D721Med (cell line): ENCODE measurements at regions not wholly inside any gene's neighbourhood (a gene's known extent, or its start where the extent isn't known, plus 50 kb on each side); places are given as distances from the start of the nearest gene placed in this dataset.

Experiments
- DNase-seq: peaks from one replicate; pipeline ENCODE4 v3.0.0; 2011; ENCODE audit warnings: low spot score; ENCODE audit not compliant: insufficient read length
- FAIRE-seq: peaks from 2 replicates; lab custom pipeline; 2011; peaks lifted over from hg19 to GRCh38; lab: Jason Lieb, UNC
- CTCF ChIP-seq: IDR thresholded peaks from 2 replicates; pipeline ENCODE4 v1.5.1; 2012; ENCODE audit warnings: mild to moderate bottlenecking, control low read depth; ENCODE audit not compliant: insufficient read depth; ENCODE audit errors: missing control alignments

DNA sequence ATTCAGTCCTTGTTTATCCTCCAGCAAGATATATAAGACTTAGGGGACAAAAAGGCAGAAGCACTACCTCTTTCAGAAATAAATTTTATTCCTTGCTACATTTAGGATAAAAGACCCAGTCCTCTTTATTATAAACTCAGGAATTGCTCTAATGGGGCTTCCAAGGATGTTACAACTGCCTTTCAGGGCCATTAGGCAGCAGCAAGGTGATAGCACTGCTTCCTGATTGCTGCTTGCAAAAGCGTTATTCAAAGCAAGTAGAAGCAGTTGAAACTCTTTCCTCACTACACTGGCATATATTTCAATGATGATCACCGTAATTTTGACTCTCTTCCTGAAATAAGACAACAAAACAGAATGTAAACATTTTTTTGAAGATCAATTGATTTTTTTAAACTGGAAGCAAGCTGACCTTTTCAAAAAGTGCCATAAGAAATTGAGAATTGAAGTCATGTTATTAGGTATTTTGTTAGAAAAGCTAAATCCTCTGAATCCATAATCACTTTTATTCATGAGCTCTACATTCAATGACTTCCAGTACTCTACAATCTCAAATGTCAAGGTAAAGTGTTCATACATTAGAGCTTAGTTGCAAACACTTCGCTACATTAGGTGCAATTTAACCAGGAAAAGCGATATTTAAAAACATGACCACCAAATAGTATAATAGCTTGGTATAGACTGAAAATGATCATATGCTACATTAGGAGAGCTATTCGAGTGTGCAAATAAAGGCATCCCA lies 233.4 kb upstream of the SYT10 start:
- no peak for FAIRE-seq
- TF ChIP-seq CTCF = no peak

GRCh38 chr12:33676866-33677265 lies 237.2 kb upstream of the SYT10 start:
- DNase-seq (no peak), FAIRE-seq (no peak)
- TF ChIP-seq CTCF = no peak

More for the DNA sequence above, 233.4 kb upstream of the SYT10 start:
- DNase-seq = no peak

DNA sequence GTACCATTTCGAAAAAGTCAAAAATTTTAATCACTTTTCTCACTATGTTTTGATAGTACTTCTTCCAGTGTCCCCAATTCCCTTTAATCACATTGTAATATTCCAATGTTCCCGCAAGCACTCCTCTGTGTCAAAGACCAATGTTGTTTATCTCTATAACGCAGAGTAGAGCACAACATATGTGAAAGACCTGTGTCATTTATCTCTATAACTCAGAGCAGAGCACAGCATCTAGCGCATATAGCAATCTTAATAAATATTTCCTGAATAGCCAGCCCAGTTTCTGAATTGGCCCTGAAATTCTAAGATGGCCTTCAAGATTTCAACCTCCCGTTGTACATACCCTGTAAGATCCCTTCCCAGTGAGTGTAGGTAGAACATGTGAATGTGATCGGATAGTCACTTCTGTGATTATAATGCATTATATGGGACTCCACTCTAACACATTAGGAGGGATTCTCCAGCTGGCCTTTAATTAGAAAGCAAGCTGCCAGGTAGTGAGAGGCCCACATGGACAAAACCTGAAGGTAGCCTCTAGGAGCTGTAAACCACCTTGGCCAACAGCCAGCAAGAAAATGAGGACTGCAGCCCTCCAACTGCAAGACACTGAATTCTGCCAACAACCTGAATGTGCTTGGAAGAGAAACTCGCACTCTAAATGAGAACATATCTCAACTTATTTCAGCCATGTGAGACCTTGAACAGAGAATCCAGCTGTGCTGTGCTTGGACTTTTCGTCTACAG lies 238.8 kb upstream of the SYT10 start:
- FAIRE-seq (no peak), DNase-seq (no peak)
- no peak for TF ChIP-seq CTCF

GRCh38 chr12:33690562-33690961 lies 250.9 kb upstream of the SYT10 start:
- no peak for TF ChIP-seq CTCF
- no peak for FAIRE-seq

GRCh38 chr12:33703221-33703620 lies 263.6 kb upstream of the SYT10 start:
- TF ChIP-seq CTCF = no peak
- FAIRE-seq = no peak
- no peak for DNase-seq

More at GRCh38 chr12:33690562-33690961, 250.9 kb upstream of the SYT10 start:
- no peak for DNase-seq

DNA sequence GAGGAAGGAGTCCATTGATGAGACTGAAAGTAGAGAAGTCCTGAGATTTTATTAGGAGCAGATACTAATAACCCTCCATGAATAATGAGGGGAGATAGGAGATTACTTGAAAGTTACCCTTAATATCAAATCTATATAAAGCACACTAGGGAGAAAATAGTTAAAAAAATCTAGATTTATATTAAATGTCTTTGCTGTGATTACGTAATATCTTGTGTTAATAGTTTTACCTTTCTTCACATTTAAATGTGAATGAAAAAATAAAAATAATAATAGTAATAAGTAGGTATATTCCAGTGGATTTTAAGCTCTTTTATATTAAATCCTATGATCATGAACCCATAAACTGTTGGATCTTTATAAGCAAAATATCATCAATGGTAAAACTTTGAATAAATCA lies 267.3 kb upstream of the SYT10 start:
- TF ChIP-seq CTCF = no peak
- no peak for FAIRE-seq

GRCh38 chr12:33708935-33709334 lies 269.3 kb upstream of the SYT10 start:
- DNase-seq (no peak), FAIRE-seq (no peak)
- no peak for TF ChIP-seq CTCF

More for the DNA sequence above, 267.3 kb upstream of the SYT10 start:
- no peak for DNase-seq
